ENCODE measurements at regions not wholly inside any gene's neighbourhood (a gene's known extent, or its start where the extent isn't known, plus 50 kb on each side); places are given as distances from the start of the nearest gene placed in this dataset.

GRCh38 chr10:78147202-78147601 lies 113.5 kb downstream of the RPS24 start:
- TF ChIP-seq, protein P1, sequence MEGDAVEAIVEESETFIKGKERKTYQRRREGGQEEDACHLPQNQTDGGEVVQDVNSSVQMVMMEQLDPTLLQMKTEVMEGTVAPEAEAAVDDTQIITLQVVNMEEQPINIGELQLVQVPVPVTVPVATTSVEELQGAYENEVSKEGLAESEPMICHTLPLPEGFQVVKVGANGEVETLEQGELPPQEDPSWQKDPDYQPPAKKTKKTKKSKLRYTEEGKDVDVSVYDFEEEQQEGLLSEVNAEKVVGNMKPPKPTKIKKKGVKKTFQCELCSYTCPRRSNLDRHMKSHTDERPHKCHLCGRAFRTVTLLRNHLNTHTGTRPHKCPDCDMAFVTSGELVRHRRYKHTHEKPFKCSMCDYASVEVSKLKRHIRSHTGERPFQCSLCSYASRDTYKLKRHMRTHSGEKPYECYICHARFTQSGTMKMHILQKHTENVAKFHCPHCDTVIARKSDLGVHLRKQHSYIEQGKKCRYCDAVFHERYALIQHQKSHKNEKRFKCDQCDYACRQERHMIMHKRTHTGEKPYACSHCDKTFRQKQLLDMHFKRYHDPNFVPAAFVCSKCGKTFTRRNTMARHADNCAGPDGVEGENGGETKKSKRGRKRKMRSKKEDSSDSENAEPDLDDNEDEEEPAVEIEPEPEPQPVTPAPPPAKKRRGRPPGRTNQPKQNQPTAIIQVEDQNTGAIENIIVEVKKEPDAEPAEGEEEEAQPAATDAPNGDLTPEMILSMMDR (IDR thresholded peaks at IDR 0.05): no peak
- no peak for TF ChIP-seq POLR2A (IDR thresholded peaks at IDR 0.05)

Measured in thyroid gland (tissue), 4 donors.